ENCODE measurements at regions not wholly inside any gene's neighbourhood (a gene's known extent, or its start where the extent isn't known, plus 50 kb on each side); places are given as distances from the start of the nearest gene placed in this dataset.

DNA sequence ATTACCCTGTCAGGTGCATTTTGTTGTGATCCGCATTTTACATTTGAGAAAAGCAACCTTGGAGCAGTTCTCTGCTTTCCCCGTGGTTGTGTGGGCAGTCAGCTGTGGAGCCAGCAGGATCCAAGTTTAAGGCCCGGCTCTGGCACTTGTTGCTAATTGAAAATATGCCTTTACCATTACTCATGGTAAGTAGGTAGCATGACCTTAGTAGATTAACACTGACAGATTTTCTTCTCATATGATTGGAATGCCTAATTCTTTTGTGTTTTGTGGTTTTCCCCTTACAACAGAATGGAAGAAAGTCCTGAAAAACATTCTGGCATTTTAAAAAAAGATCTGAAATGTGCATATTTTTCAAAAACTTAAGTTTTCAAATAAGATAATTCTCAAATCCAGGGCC, 246.5 kb upstream of the LRRN1 start:
- no peak overlapping the region for H3K4me3 Mint-ChIP-seq
- no peaks in the 10 kb centered on the region for H3K4me1 Mint-ChIP-seq (ENCODE audit: low read depth in 2 of 2)
- peaks cover under 1 to 7% of the 10 kb centered on the region in 2 donors for H3K27me3 Mint-ChIP-seq
- ATAC-seq: no peak
- H3K9me3 Mint-ChIP-seq: peaks cover 9% of the 10 kb centered on the region
- H3K27ac Mint-ChIP-seq: no peak overlapping the region
- no peak for DNase-seq (ENCODE audit: low spot score)
- H3K36me3 Mint-ChIP-seq: peaks cover 10% of the 10 kb centered on the region

DNA sequence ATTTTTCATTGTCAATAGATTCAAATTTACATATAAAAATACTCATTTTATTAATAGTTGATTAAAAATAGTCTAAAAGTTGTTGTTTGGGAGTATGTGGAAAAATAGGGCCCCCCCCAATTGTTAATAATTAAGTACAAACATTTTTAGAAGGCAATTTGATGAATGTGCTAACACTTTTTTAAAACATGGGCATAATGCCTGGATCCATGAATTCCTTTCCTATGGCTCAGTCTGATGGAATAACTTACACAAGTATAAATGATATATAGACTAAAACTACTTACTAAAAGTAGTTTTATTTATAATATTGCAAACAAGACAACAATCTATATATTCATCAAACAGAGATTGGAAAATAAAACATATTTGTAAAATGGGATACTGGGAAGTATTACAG, 247.2 kb upstream of the LRRN1 start:
- no peak for DNase-seq (ENCODE audit: low spot score)
- Mint-ChIP-seq H3K4me1 (ENCODE audit: low read depth in 2 of 2) (no peaks in the 10 kb centered on the region), H3K4me3 (no peak overlapping the region), H3K27me3 (peaks cover 2 to 7% of the 10 kb centered on the region in 2 donors), H3K9me3 (peaks cover 9% of the 10 kb centered on the region), H3K27ac (no peak overlapping the region), H3K36me3 (peaks cover 10% of the 10 kb centered on the region)
- ATAC-seq: no peak

DNA sequence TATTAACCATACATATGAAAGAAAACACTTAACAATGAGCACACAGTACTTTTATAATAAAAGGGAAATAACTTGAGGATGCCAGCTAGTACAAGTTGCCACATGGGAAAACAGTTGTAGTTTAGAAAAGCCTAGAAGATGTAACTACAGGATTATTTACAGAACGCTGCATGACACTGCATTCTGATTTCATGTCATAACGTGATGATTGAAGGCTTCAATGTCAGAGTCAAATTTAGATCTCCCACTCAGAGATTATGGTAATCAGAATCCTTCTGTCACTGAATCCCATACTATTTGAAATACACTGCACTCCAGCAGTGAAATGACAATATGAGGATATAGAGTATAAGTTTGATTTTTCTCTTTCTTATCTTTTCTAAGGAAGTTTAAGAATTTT, 253.9 kb upstream of the LRRN1 start:
- no peak for ATAC-seq
- H3K27me3 Mint-ChIP-seq: peaks cover 0 to 2% of the 10 kb centered on the region in 2 donors
- DNase-seq (ENCODE audit: low spot score): no peak
- no peak overlapping the region for H3K4me3 Mint-ChIP-seq
- H3K4me1 Mint-ChIP-seq (ENCODE audit: low read depth in 2 of 2): no peaks in the 10 kb centered on the region
- peaks cover 8% of the 10 kb centered on the region for H3K9me3 Mint-ChIP-seq
- H3K36me3 Mint-ChIP-seq: peaks cover 4% of the 10 kb centered on the region
- H3K27ac Mint-ChIP-seq: no peak overlapping the region

DNA sequence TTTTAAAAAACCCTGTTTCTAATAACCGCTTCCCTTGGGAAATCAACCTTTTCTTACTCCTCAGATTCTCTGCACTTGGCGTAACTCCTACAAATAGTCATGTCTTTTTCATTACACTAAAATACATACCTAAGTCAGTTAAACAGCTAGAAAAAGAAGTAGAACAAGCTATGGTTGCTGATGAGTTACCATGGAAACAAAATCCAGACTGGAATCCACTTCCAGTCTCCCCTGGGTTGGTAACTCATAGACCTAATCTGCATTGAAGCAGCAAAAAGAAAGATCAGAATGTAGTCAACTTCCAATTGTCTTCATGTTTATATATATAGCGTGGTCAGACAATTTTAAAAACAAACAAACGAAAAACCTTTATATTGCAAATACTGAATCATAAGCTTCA, 260.8 kb upstream of the LRRN1 start:
- Mint-ChIP-seq H3K9me3 (peaks cover under 1% of the 10 kb centered on the region), H3K27me3 (peaks cover 0 to 7% of the 10 kb centered on the region in 2 donors), H3K36me3 (no peaks in the 10 kb centered on the region), H3K4me3 (no peak overlapping the region), H3K4me1 (ENCODE audit: low read depth in 2 of 2) (no peaks in the 10 kb centered on the region), H3K27ac (no peak overlapping the region)
- no peak for ATAC-seq
- no peak for DNase-seq (ENCODE audit: low spot score)

DNA sequence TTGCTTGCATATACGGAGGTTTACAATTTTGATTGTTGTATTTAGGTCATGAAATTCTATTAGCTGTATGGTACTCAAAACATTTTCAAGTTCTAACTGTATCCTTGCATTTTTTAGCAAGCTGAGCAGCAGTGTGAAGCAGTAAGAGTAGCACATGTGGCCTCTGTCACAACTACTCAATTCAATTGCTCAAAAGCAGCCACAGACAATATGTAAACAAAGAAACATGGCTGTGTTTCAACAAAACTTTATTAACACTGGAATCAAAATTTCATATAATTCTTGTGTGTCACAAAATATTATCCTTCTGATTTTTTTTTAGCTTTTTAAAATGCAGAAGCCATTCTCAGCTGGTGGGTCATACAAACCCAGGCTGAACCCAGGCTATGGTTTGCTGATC, 266.7 kb upstream of the LRRN1 start:
- Mint-ChIP-seq H3K27me3 (peaks cover 0 to 7% of the 10 kb centered on the region in 2 donors), H3K27ac (no peak overlapping the region), H3K4me1 (ENCODE audit: low read depth in 2 of 2) (no peaks in the 10 kb centered on the region), H3K9me3 (no peaks in the 10 kb centered on the region), H3K4me3 (no peak overlapping the region), H3K36me3 (no peaks in the 10 kb centered on the region)
- ATAC-seq (no peak), DNase-seq (ENCODE audit: low spot score) (no peak)

DNA sequence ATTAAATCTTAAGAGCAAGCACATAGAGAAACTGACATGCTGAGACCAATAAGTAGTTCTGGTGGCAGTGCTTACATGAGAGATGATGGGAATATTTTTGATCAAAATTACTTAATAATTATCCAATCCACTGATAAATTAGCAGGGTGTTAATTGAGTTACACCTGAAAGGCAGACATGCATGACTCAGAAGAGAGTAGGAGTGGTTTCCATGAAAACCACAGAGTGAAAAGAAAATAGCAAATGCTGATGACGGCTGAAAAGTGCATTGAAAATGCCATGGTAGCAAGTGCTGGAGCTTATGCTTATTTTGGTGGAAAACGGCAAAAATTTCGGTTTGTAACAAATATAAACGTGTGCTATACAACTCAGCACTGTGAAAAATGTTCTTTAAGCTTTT, 267.8 kb upstream of the LRRN1 start:
- Mint-ChIP-seq H3K27me3 (peaks cover 0 to 7% of the 10 kb centered on the region in 2 donors), H3K4me1 (ENCODE audit: low read depth in 2 of 2) (no peaks in the 10 kb centered on the region), H3K4me3 (no peak overlapping the region), H3K36me3 (no peaks in the 10 kb centered on the region), H3K9me3 (no peaks in the 10 kb centered on the region), H3K27ac (no peak overlapping the region)
- ATAC-seq (no peak), DNase-seq (ENCODE audit: low spot score) (no peak)

DNA sequence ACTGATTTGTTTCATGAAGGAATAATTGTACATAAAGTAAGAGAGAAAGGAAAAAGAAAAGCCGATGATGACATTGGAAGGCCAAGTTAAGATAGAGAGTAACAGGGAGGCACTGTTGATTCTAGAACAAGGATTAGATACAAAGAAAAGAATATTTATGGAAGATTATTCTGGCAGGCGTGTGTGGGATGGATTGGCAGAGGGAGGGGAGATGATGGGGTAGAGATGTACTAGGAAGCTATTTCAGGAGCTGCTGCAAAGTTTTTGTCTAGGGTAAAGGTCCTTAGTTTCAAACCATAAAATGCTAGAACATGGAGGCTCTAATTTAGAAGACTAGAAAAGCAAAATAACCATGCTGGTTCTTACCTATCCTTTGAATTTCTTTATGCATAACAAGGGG, 280.0 kb upstream of the LRRN1 start:
- Mint-ChIP-seq H3K4me3 (no peak overlapping the region), H3K27me3 (no peaks in the 10 kb centered on the region), H3K27ac (no peak overlapping the region), H3K36me3 (no peaks in the 10 kb centered on the region), H3K9me3 (no peaks in the 10 kb centered on the region), H3K4me1 (ENCODE audit: low read depth in 2 of 2) (no peaks in the 10 kb centered on the region)
- ATAC-seq: no peak
- no peak for DNase-seq (ENCODE audit: low spot score)

DNA sequence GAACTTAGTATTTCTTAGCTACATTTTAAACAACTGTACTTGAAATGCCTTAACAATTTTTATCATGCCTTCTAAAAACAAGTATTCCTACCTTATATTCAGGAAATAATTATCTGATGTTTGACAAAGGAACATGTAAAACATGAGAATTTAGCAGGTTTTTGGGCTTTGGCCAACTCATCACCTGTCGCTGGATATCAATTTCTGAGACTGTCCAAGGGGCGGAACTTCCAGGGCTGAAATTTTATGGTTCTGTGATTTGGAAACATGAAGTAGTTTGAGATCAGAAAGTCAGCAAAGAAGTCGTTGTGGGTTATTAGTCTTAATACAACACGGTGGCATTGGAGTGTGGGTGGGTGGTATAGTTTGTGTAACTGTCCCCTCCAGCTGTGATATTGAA, 282.2 kb upstream of the LRRN1 start:
- DNase-seq (ENCODE audit: low spot score) (no peak), ATAC-seq (no peak)
- Mint-ChIP-seq H3K9me3 (no peaks in the 10 kb centered on the region), H3K4me3 (no peak overlapping the region), H3K27me3 (no peaks in the 10 kb centered on the region), H3K36me3 (no peaks in the 10 kb centered on the region), H3K27ac (no peak overlapping the region), H3K4me1 (ENCODE audit: low read depth in 2 of 2) (no peaks in the 10 kb centered on the region)

DNA sequence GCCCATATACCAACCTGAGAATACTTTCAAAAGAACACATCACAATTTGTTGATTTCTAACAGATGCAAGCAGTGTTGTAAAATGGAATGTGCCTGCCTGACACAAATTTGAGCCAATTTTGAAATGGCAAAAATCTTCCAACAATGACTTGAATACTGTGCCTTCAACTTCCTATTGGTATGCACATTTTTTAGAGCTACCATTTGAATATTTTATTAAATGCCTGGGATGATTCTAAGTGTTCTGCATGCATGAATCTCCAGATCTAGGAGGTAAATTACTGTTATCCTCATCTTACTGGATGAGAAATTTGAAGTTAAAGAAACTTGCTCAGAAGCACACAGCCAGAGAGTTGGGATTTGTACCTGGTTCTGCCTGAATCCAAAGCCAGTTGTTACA, 282.8 kb upstream of the LRRN1 start:
- H3K27me3 Mint-ChIP-seq: no peaks in the 10 kb centered on the region
- H3K36me3 Mint-ChIP-seq: no peaks in the 10 kb centered on the region
- no peak overlapping the region for H3K4me3 Mint-ChIP-seq
- H3K4me1 Mint-ChIP-seq (ENCODE audit: low read depth in 2 of 2): no peaks in the 10 kb centered on the region
- no peaks in the 10 kb centered on the region for H3K9me3 Mint-ChIP-seq
- H3K27ac Mint-ChIP-seq: no peak overlapping the region
- ATAC-seq: no peak
- DNase-seq (ENCODE audit: low spot score): no peak

DNA sequence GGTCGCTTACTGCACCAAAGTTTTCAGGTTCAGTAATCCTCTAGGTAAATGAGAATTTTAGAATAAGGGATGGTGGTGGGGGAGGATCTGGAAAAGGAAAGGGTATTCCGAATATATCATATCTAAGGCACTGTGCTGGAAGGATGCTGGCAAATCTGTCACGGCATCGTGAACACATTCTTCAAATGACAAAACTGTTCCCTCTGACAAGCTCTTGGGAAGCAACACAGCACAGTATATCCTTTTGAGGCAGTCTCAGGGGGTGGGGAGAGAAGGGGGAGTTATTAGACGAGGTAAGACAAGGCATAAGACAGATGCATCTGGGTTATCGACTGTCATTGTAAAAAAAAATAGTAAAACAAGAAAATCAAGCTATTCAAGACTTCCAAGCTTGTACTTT, 289.6 kb upstream of the LRRN1 start:
- H3K4me3 Mint-ChIP-seq: no peak overlapping the region
- H3K36me3 Mint-ChIP-seq: no peaks in the 10 kb centered on the region
- no peaks in the 10 kb centered on the region for H3K4me1 Mint-ChIP-seq (ENCODE audit: low read depth in 2 of 2)
- H3K27me3 Mint-ChIP-seq: peaks cover 0 to 4% of the 10 kb centered on the region in 2 donors
- no peak overlapping the region for H3K27ac Mint-ChIP-seq
- no peaks in the 10 kb centered on the region for H3K9me3 Mint-ChIP-seq
- ATAC-seq (no peak), DNase-seq (ENCODE audit: low spot score) (no peak)

DNA sequence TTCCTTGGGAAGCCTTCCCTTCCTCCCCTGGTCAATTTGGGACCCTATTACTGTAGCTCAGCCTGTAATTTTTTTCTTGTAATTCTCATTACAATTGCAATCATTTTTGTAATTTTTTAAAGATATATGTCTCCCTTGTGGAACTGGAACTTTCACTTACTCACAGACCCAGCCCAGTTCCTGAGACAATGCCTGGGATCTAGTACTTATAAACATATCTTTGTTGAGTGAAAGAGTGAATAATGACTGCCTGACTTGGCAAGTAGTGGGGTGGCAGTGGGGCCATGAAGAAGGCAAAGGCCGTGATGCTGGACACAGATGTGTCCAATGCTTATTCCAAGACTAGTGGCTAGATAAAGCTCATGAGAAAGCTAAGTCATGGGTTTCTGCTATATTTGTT, 294.5 kb upstream of the LRRN1 start:
- H3K27me3 Mint-ChIP-seq: peaks cover 0 to 4% of the 10 kb centered on the region in 2 donors
- DNase-seq (ENCODE audit: low spot score) (no peak), ATAC-seq (no peak)
- no peak overlapping the region for H3K27ac Mint-ChIP-seq
- H3K4me3 Mint-ChIP-seq: no peak overlapping the region
- no peaks in the 10 kb centered on the region for H3K9me3 Mint-ChIP-seq
- H3K36me3 Mint-ChIP-seq: no peaks in the 10 kb centered on the region
- no peaks in the 10 kb centered on the region for H3K4me1 Mint-ChIP-seq (ENCODE audit: low read depth in 2 of 2)

DNA sequence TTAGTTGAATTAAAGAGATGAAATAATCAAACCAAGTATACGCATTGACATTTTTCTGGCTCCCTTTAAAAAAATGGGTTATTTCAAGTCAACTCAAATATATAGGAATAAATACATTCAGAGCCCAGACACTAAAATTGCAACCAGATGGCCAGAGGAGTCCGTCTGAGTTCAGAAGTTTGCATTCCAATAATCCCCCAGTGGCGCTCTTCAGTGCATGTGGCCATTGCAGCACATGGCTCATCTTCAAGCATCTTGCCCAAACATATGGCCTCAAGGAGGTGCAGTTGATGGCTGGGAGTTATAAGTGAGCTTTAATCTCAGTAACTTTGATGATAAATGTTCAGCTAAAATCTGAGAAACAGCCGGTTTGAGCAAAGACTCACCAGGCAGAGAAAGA, 295.8 kb upstream of the LRRN1 start:
- DNase-seq (ENCODE audit: low spot score) (no peak), ATAC-seq (no peak)
- H3K4me3 Mint-ChIP-seq: no peak overlapping the region
- no peaks in the 10 kb centered on the region for H3K9me3 Mint-ChIP-seq
- H3K4me1 Mint-ChIP-seq (ENCODE audit: low read depth in 2 of 2): no peaks in the 10 kb centered on the region
- H3K27me3 Mint-ChIP-seq: no peaks in the 10 kb centered on the region
- no peaks in the 10 kb centered on the region for H3K36me3 Mint-ChIP-seq
- no peak overlapping the region for H3K27ac Mint-ChIP-seq

DNA sequence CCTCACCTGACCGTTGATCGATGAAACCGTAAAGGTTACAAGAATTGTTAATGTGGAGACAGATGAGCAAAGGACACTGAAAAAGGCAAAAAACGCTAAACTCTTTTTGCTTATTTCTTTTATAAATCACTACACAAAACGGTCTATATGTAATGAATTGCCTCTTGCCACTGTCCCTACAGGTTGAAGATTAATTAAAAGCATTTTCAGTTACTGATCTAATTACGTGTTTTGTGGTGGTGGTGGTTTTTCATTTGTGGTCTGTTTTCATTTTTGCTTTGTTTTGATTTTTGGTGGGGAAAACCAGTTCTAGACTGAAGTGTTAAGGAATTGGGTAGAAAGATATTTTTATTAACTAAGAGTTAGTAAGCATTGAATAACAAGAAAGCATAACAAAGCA, 299.2 kb upstream of the LRRN1 start:
- ATAC-seq (no peak), DNase-seq (ENCODE audit: low spot score) (no peak)
- Mint-ChIP-seq H3K27me3 (no peaks in the 10 kb centered on the region), H3K36me3 (no peaks in the 10 kb centered on the region), H3K4me1 (ENCODE audit: low read depth in 2 of 2) (peaks cover 0 to 3% of the 10 kb centered on the region in 2 donors), H3K9me3 (no peaks in the 10 kb centered on the region), H3K4me3 (no peak overlapping the region), H3K27ac (no peak overlapping the region)

DNA sequence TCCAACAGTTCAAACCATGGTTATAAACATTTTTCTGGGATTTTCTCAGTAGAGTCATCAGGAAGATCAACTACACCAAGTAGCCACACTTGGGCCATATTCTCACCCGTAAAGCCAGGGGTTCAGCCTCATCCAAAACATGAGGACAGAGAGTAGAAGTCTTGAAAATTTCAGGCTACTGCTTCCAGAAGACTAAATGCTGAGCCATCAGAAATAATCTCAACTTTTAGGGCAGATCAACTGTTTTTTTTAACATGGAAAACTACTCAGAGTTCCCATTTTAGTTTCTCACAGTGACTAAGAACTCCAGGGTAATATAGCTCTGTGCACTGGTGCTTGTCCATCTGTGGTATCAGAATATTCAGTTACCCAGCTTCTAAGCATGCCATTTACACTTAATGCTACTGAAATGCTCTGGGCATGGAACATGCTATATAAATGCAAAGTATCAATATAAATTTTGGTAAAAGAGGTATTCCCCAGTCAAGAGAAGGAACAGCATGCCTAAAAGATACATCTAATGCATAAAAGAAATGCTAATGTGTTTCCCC, 300.1 kb upstream of the LRRN1 start:
- Mint-ChIP-seq H3K27me3 (no peaks in the 10 kb centered on the region), H3K4me3 (no peak overlapping the region), H3K27ac (no peak overlapping the region), H3K36me3 (no peaks in the 10 kb centered on the region), H3K4me1 (ENCODE audit: low read depth in 2 of 2) (peaks cover 0 to 3% of the 10 kb centered on the region in 2 donors), H3K9me3 (no peaks in the 10 kb centered on the region)
- no peak for DNase-seq (ENCODE audit: low spot score)
- no peak for ATAC-seq

DNA sequence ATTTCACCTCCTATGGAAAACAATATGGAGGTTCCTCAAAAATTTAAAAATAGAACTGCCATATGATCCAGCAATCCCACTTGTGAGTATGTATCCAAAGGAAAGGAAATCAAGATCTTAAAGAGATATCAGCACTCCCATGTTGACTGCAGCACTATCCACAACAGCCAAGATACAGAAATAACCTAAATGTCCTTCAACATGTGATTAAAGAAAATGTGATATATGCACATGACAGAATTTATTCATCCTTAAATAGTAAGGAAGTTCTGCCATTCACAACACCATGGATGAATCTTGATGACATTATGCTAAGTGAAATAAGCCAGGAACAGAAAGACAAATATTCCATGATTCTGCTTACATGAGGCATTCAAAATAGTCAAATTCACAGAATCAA, 303.6 kb upstream of the LRRN1 start:
- ATAC-seq: no peak
- H3K4me3 Mint-ChIP-seq: no peak overlapping the region
- peaks cover 0 to 2% of the 10 kb centered on the region in 2 donors for H3K27me3 Mint-ChIP-seq
- peaks cover 8% of the 10 kb centered on the region for H3K36me3 Mint-ChIP-seq
- H3K9me3 Mint-ChIP-seq: peaks cover 3% of the 10 kb centered on the region
- peaks cover 0 to 3% of the 10 kb centered on the region in 2 donors for H3K4me1 Mint-ChIP-seq (ENCODE audit: low read depth in 2 of 2)
- H3K27ac Mint-ChIP-seq: no peak overlapping the region
- no peak for DNase-seq (ENCODE audit: low spot score)

All from natural killer cell treated with Interleukin-12 subunit alpha and Interleukin-12 subunit beta and Interleukin-15 and Interleukin-18, amount 100 ng/mL, for 72 hours (primary cell).